ENCODE measurements at regions not wholly inside any gene's neighbourhood (a gene's known extent, or its start where the extent isn't known, plus 50 kb on each side); places are given as distances from the start of the nearest gene placed in this dataset.

GRCh38 chr1:187621951-187622350 lies 793.2 kb downstream of the PLA2G4A start:
- no peak for TF ChIP-seq CTCF (IDR thresholded peaks at IDR 0.05)
- no peak for TF ChIP-seq POLR2A (IDR thresholded peaks at IDR 0.05)
